ENCODE measurements at regions not wholly inside any gene's neighbourhood (a gene's known extent, or its start where the extent isn't known, plus 50 kb on each side); places are given as distances from the start of the nearest gene placed in this dataset.
A peak's percentile ranks its signal among the peaks of the same experiment; 100 is the strongest.

GRCh38 chrX:39050427-39050826, 249.2 kb downstream of the MID1IP1 start:
- no peak overlapping the region for H3K4me3 Mint-ChIP-seq
- no peaks in the 10 kb centered on the region for H3K36me3 Mint-ChIP-seq (ENCODE audit: low read depth)
- H3K27ac Mint-ChIP-seq: peak overlapping the region in 2 of 3 experiments; percentile 48 to 85
- TF ChIP-seq CTCF (IDR thresholded peaks at IDR 0.05; ENCODE audit: unreplicated experiment in 3 of 3): no peak
- peaks cover 4% of the 10 kb centered on the region for H3K27me3 Mint-ChIP-seq (ENCODE audit: low read depth)
- no peaks in the 10 kb centered on the region for H3K9me3 Mint-ChIP-seq
- peaks cover 11% of the 10 kb centered on the region for H3K4me1 Mint-ChIP-seq

- Mint-ChIP-seq H3K4me1 (peaks cover 11% of the 10 kb centered on the region), H3K4me3 (no peak overlapping the region), H3K9me3 (peaks cover 6% of the 10 kb centered on the region), H3K27ac (no peak overlapping the region), H3K36me3 (ENCODE audit: low read depth) (no peaks in the 10 kb centered on the region), H3K27me3 (ENCODE audit: low read depth) (peaks cover 4% of the 10 kb centered on the region)
- TF ChIP-seq CTCF (IDR thresholded peaks at IDR 0.05; ENCODE audit: unreplicated experiment in 3 of 3): no peak
These were observed 251.5 kb downstream of the MID1IP1 start for GRCh38 chrX:39052751-39053150.

- TF ChIP-seq CTCF (IDR thresholded peaks at IDR 0.05; ENCODE audit: unreplicated experiment in 3 of 3): no peak
- peaks cover 22% of the 10 kb centered on the region for H3K9me3 Mint-ChIP-seq
- no peak overlapping the region for H3K4me3 Mint-ChIP-seq
- no peaks in the 10 kb centered on the region for H3K36me3 Mint-ChIP-seq (ENCODE audit: low read depth)
- no peak overlapping the region for H3K27ac Mint-ChIP-seq
- H3K27me3 Mint-ChIP-seq (ENCODE audit: low read depth): peaks cover 4% of the 10 kb centered on the region
- no peaks in the 10 kb centered on the region for H3K4me1 Mint-ChIP-seq
These were observed 257.5 kb downstream of the MID1IP1 start for GRCh38 chrX:39058724-39059123.

GRCh38 chrX:39059866-39060265, 258.6 kb downstream of the MID1IP1 start:
- TF ChIP-seq CTCF (IDR thresholded peaks at IDR 0.05; ENCODE audit: unreplicated experiment in 3 of 3): no peak
- Mint-ChIP-seq H3K4me1 (peaks cover under 1% of the 10 kb centered on the region), H3K9me3 (peaks cover 22% of the 10 kb centered on the region), H3K36me3 (ENCODE audit: low read depth) (no peaks in the 10 kb centered on the region), H3K4me3 (no peak overlapping the region), H3K27ac (no peak overlapping the region), H3K27me3 (ENCODE audit: low read depth) (peaks cover 4% of the 10 kb centered on the region)

- Mint-ChIP-seq H3K4me1 (peaks cover 26% of the 10 kb centered on the region), H3K9me3 (peaks cover 19% of the 10 kb centered on the region), H3K27me3 (ENCODE audit: low read depth) (peaks cover 4% of the 10 kb centered on the region), H3K36me3 (ENCODE audit: low read depth) (no peaks in the 10 kb centered on the region), H3K27ac (no peak overlapping the region), H3K4me3 (no peak overlapping the region)
- no peak for TF ChIP-seq CTCF (IDR thresholded peaks at IDR 0.05; ENCODE audit: unreplicated experiment in 3 of 3)
These were observed 261.8 kb downstream of the MID1IP1 start for GRCh38 chrX:39063037-39063436.

- TF ChIP-seq CTCF (IDR thresholded peaks at IDR 0.05; ENCODE audit: unreplicated experiment in 3 of 3): no peak
- peaks cover 17% of the 10 kb centered on the region for H3K9me3 Mint-ChIP-seq
- H3K4me3 Mint-ChIP-seq: no peak overlapping the region
- no peaks in the 10 kb centered on the region for H3K36me3 Mint-ChIP-seq (ENCODE audit: low read depth)
- H3K27ac Mint-ChIP-seq: no peak overlapping the region
- peaks cover 4% of the 10 kb centered on the region for H3K27me3 Mint-ChIP-seq (ENCODE audit: low read depth)
- peaks cover 27% of the 10 kb centered on the region for H3K4me1 Mint-ChIP-seq
These were observed 262.4 kb downstream of the MID1IP1 start for GRCh38 chrX:39063702-39064101.

Data from nephron (organoid).